ENCODE measurements at regions not wholly inside any gene's neighbourhood (a gene's known extent, or its start where the extent isn't known, plus 50 kb on each side); places are given as distances from the start of the nearest gene placed in this dataset.

GRCh38 chr7:42570944-42571343 is 333.9 kb upstream of the GLI3 start:
- no peak overlapping the region for H3K9ac ChIP-seq (ENCODE audit: insufficient read depth in 1 of 2, low read depth in 2 of 2, low read length in 2 of 2)
- H3K27ac ChIP-seq (ENCODE audit: extremely low read depth, low read depth, low read length): no peak overlapping the region
- no peak for DNase-seq (ENCODE audit: extremely low read depth in 1 of 4, low spot score in 3 of 4)
- H3K4me3 ChIP-seq: no peak overlapping the region
- 0% methylated on average over 2 of the region's 2 CpGs for WGBS (ENCODE audit: insufficient coverage, low coverage, missing lambda C conversion rate)
- H3K79me2 ChIP-seq (ENCODE audit: control insufficient read depth, insufficient read depth, low read length): no peaks in the 10 kb centered on the region
- BruUV-seq (replicated peaks): no TSS peak
- FAIRE-seq: no peak
- H3K9me3 ChIP-seq (replicated peaks; ENCODE audit: control insufficient read depth, insufficient read depth, low read depth, low read length): no peaks in the 10 kb centered on the region
- no peak overlapping the region for H3K4me2 ChIP-seq (ENCODE audit: insufficient read depth, low read length)
- TF ChIP-seq NFXL1 (CRISPR knock-in tag; IDR thresholded peaks at IDR 0.05) (no peak), ATF3 (IDR thresholded peaks at IDR 0.05) (peak; percentile 33; the same call in 1 of the 2 replicates), ATF3 (CRISPR knock-in tag; conservative IDR thresholded peaks at IDR 0.05) (no peak), CEBPG (CRISPR knock-in tag; IDR thresholded peaks at IDR 0.05) (no peak), CEBPG (tag; conservative IDR thresholded peaks at IDR 0.05 in 1 of 2, IDR thresholded peaks at IDR 0.05 in 1 of 2) (peak; percentile 29 to 51; a peak in 2 of 4 replicates), ILF3 (IDR thresholded peaks at IDR 0.05; ENCODE audit: borderline replicate concordance) (no peak), ATF4 (CRISPR knock-in tag; IDR thresholded peaks at IDR 0.05) (peak; percentile 48; the same call in 1 of the 2 replicates), PBX2 (CRISPR knock-in tag; IDR thresholded peaks at IDR 0.05; ENCODE audit: low read depth) (no peak), PBX2 (tag; conservative IDR thresholded peaks at IDR 0.05; ENCODE audit: low read depth) (no peak)
- intact Hi-C loops (cut with micrococcal nuclease) (no loop called here), in situ Hi-C loops (cut with MboI) (no loop called here)
- POLR2A ChIA-PET: no interaction called here
- H3K36me3 ChIP-seq (ENCODE audit: control insufficient read depth, insufficient read depth, low read length): no peaks in the 10 kb centered on the region
- CTCF ChIA-PET (ENCODE audit: low intra/inter-chr PET ratio): no interaction called here
- no peaks in the 10 kb centered on the region for H4K20me1 ChIP-seq (replicated peaks; ENCODE audit: control insufficient read depth, insufficient read depth, low read length)
- H2AFZ ChIP-seq (ENCODE audit: low read depth, low read length): no peak overlapping the region
- H3K27me3 ChIP-seq (ENCODE audit: control insufficient read depth in 2 of 2, insufficient read depth in 2 of 2, low read length in 2 of 2): no peaks in the 10 kb centered on the region
- no peak for ATAC-seq
- no peaks in the 10 kb centered on the region for H3K9me1 ChIP-seq (ENCODE audit: control insufficient read depth, insufficient read depth, low read length)
- H3K4me1 ChIP-seq (replicated peaks in 1 of 2; ENCODE audit: control insufficient read depth in 2 of 2, insufficient read depth in 2 of 2, low read length in 2 of 2): no peaks in the 10 kb centered on the region

Data from K562 (cell line).